GM19463 (cell line): ENCODE measurements at regions not wholly inside any gene's neighbourhood (a gene's known extent, or its start where the extent isn't known, plus 50 kb on each side); places are given as distances from the start of the nearest gene placed in this dataset.

Experiments used
- ATAC-seq: cut with Tn5 transposase; IDR thresholded peaks from one replicate; pipeline ENCODE4 v1.9.1; 2021; ENCODE audit warnings: mild to moderate bottlenecking, moderate library complexity; ENCODE audit not compliant: unreplicated experiment

DNA sequence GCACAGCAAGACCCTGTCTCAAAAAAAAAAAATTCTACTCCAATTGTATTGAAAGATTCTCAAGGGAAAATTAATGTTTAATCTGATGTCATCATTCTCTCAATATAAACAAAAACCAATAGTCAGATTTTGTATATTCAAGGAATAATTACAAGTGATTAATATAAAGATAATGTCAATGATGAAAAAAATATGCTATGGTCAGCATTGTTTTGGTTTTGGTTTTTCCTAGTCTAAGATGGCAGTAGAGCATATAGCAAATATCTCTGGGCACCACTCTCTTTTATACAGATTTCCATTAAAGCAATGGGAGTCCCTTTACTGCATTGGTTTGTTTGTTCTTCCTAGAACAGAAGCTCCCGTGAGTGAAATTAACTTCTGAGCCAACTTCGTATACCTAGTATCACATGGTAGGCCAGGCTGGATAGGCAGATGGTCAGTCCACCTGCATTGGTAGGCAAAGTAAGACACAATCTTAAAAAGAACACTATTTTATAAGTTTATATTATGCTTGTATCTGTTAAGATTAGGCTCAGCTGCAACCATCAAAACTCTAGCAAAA, 523.8 kb upstream of the JARID2 start:
- ATAC-seq = no peak

DNA sequence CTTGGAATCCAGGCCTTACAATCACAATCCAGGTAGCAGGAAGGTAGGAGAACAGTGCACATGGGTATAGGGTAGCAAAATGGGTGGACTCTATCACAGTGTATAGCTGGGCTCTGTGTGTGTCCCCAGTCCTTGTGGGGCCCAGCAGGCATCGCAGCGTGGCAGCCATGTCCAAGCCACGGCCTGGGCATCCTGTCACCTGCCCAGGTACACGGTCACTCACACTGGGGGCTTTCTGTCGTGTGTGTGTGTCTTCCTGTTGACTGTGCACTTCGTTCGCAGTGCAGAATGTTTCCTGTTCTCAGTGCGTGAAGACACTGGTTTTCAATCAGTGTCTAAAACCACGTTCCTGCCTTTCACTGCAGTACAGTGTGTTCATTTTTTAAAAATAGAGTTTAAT, 523.2 kb upstream of the JARID2 start:
- no peak for ATAC-seq

DNA sequence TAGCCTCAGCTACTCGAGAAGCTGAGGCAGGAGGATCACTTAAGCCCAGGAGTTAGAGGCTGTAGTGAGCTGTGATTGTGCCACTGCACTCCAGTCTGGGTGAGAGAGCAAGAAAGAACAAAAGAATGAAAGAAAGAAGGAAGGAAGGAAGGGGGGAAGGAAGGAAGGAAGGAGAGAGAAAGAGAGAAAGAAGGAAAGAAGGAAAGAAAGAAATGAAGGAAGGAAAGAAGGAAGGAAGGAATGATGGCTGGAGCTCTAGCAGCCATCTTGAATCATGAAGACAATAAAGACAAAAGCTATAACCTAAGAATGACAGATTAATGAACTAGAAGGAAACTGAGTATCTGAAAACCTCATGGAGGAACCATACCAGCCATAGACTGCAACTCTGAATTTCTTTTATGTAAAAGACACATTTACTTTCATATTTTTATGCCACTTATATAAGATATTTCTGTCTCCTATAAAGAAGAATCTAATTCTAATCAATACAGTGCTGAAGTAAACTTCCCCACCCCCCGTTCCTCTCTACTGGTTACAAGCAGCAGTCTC, 522.3 kb upstream of the JARID2 start:
- ATAC-seq = no peak

DNA sequence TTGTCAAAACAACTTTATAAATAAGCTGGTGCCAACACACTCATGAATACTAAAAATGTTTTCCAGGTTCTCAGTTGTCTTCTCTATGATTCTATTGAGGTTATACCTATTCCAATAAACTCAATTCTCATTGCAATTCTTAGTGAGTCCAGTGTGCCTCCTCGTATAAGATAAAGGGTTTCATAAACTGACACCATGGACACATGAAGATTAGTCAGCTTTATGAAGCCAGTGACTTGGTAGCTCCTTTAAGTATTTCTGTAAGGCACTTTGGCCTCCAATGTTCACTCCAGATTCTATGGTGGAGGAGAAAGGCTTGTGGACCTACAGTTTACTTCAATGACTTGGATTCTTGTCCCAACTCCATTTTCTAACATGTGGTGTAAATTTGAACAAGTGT, 521.3 kb upstream of the JARID2 start:
- ATAC-seq = no peak

DNA sequence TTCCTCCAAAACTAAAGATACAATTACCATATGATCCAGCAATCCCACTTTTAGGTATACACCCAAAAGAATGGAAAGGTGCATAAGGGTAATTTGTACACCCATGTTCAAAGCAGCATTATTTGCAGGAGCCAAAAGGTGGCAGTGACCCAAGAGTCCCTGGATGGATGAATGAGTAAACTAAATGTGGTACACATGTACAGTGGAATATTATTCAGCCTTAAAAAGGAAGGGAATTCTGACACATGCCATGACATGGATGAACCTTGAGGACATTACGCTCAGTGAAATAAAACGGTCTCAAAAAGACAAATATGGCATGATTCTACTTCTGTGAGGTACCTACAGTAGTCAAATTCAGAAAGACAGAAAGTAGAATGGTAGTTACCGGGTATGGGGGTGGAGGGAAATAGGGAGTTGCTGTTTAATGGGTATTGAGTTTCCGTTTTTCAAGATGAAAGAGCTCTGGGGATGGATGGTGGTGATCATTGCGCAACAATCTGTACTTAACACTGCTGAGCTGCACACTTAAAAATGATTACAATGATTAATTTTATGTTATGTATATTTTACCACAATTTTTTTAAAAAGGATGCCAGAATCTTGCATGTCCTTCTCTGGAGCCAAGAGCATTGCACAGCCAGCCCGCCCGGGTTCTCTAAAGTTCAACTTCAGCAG, 518.9 kb upstream of the JARID2 start:
- ATAC-seq = no peak

DNA sequence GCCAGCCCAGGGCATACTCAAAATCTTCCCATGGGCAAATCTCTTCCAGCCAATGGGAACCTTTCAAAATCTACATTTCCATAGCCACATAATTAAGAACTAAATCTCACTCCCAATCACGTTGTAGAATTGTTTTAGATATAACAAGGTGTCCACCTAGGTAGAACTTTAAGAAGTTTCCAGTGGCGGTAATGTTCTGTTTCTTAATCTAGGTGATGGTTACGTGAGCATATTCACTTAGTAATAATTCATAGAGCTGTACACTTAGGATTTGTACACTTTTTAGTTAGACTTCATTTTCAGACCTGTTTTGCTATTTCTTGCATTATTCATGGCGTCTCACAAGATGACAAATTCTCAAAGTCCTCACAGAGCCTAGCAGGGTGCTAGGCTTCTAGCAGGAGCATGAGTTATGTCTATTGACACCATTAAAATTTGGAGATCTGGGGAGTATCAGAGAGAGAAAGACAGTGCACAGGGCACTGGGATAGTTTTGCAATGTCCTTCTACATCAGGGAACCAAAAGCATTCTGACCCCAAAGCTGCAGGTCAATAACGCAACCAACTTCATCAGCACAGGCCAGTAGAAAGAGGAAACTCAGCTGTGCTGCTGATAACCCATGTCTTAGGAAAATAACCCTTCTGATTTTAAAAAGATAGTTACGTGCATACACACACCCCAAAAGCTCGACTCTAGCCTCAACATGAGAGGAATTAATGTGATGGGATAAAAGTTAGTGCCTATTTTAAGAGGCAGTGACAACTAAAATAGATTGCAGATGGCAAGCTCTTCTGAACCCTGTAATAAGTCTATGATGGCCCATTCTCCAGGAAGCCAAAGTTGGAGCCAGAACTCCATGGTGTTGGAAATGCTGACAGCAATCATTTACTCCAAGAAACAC, 518.1 kb upstream of the JARID2 start:
- no peak for ATAC-seq

DNA sequence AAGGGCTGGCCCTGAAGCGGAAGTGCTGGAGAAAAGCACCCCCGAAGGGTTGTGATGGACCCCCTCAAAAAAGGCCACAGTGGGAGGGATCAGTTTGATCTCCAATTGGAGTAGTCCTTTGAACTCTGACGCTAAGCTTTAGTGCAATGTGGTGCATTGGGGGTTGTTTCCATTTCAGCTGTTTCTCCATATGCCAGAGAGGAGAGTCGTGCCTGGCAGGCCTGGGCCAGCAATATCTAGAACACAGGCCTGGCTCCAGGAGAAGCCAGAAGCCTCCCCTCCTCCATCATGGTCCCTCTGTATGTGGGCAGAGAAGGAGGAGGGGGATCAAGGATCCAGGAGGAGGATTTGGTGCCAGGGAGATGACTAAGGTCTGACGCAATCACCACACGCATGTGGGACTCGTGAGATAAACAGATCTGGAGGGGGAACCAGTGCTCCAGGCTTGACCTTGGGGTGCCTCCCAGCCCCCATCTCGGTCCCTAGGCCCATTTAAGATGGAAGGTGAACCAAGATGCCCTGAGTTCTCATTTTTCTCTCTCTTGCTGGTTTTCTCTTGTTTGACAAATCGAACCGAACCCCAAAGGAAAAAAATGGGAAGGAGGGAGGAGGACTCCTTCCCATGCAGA, 517.4 kb upstream of the JARID2 start:
- ATAC-seq = no peak

DNA sequence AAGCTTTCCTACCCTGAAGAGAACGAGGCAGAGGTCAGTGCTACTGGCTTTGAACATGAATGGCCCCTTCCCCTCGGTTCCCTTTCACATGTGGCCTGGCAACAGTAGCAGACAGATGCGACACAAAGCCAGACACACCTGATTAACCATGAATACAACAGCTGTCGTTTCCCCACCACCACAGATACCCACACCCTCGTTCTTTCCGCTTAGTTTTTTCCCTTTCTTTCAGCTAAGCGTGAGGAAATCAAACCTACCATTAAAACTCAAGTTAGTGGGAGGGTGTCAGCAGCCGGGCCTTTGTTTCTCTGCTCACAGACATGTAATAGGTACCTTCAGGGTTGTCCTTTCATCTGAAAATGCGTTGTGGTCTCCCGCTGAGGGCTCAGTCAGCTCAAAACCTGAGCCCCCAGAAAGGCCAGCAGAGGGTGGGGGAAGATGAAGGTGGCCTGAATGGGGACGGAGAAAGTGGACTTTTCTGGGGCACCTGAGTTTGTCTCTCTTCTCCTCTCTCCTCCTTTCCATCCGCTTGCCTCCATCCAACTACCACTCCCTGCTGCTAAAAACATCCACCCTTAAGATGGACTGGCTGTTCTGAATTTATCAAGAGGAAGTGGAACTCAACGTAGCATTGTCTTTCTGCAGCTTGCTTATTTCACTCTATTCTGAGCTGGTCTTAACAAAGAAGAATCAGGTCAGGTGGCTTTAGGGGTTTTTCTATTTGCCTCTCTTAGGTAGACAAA, 516.6 kb upstream of the JARID2 start:
- peak; percentile 55 for ATAC-seq

DNA sequence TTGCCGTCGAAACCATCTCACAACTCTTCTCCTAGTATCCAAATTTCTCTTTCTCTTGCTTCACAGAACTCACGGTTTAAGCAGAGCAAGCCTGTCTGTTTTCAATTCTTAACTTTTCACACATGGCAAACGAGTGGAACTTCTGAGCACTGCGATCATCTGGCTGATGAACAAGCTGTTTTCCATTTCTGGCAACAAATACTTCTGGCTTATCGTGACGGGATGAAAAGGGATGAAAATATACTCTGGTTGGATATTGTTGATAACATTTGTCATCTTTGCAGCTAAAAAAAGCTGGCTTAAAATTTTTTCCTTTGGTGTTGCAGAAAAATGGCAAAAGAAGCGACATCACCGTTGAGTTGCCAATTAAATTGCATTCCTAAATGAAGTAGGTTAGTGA, 515.2 kb upstream of the JARID2 start:
- ATAC-seq = no peak

DNA sequence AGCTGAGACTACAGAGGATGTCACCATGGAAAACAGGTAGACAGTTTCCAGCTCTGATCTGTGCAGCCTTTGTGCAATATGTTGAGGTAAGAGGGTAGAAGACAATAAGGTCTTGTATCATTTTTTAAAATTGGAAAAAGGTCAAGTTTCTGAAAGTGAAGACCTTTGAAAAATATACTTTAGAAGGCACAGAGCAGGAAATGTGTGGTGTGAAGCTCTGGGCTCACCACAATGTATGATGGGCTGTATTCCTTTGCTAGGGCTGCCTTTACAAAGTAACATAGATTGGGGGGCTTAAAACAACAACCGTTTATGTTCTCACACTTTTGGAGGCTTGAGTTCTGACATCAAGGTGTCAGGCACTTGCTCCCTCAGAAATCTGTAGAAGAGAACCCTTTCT, 514.3 kb upstream of the JARID2 start:
- ATAC-seq = no peak

DNA sequence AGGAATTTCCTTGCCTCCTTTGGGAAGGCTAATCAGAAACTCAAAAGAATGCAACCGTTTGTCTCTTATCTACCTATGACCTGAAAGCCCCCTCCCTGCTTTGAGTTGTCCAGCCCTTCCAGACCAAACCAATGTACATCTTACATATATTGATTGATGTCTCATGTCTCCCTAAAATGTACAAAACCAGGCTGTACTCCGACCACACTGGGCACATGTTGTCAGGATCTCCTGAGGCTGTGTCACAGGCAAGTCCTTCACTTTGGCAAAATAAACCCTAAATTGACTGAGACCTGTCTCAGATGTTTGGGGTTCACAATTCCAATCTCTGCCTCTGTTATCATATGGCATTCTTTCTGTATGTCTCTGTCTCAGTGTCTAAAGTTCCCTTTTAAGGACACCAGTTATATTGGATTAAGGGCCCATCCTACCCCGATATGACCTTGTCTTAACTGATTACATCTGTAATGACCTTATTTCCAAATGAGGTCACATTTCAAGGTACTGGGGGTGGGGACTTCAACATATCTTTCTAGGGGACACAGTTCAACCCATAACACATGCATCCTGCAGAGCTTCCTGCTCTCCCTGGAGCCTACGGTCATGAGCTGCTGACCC, 513.5 kb upstream of the JARID2 start:
- no peak for ATAC-seq

DNA sequence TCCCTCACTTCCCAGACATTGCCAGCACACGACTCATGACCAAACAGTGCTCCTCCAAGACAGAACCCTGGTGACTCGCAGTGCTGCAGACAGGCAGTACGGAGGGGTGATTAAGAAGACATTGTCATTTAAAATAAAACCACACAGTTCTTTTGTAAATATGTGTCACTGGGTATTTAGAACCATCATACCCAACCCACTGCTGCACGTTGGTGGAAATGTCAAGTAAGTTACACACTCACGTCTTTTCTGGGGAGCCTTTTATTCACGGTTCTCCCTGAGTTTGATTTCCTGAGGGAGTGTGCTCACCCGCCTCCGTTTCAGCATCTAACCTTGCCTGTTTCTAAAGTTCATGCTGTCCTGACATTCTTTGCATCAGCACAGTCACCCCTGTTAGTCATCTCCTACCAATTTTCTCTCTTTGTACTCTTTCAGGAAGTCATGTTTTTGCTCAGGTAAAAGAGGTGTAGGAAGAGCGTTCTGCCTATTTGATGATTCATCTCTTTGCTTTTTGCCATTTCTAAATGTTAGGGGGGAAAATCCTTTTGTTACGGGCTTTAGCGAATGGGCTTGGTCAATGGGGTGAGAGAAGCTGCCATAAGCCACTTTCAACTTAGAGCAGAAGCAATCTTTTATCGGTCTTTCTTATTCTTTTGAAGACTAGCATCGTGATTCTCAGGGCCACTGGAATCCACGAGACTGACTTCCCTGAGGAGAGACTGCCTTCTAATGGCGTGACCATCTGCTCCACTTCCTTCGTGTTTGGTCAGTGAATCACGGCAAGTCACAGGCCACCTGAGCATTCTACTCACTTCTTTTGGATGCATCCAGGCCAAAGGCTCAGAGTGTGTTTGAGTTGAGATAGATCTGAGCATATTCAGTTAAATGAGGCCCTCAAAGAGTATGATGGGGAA, 512.8 kb upstream of the JARID2 start:
- no peak for ATAC-seq

DNA sequence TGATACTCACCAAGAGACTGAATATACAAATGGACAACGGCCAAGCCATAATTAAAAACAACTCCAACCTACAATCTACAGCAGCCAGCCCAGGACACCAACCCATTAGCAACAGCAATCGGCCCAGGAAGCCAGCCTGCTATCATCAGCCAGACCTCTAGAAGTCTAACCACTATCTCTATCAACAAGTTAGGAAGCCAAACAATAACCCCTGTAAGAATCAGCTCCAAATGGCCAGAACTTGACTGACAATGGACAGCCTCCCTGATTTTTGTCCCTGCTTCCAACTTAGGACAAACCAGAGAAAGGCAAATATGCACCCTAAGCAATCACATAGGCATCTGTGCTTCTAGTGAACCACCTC, 511.8 kb upstream of the JARID2 start:
- no peak for ATAC-seq

DNA sequence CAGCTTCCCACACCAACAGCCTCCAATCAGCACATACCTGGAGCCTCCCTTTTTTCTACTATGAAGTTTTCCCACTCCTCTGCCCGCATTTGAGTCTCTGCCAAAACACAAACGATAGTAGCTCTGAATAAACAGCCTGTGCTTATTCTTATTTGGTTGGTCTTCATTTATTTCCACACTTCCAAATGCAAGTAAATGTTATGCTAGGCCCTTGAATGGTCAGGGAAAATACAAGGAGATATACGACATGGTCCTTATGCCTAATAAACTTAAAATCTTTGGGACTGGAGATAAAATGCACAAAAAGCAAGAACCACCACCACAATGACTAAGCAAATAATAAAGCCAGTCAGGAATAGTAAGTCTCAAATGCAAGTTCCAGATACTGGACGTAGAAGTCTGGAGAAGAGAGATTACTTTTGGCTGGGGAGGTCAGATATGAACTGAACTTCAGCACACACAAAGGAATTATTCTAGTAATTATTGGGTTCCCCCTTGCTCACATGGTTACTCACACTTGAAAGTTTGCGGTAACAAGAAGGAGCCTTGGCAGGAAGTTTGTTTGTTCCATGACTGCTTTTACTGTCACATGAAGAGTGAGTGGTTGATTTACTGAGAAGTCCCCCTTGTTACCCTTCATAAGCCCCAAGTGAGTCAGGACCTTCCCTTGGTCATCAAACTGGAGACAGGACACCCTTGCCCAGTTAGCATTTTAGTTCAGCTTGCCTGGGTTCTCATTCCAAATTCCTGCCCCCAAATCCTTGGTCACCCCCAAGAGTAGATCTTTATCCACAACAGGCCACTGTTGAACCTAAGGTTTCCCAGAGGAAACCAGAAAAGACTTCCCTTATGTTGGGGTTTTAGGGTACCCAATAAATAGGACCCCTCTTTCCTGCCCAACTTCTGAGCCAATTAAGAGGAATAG, 511.2 kb upstream of the JARID2 start:
- peak; percentile 94 for ATAC-seq

DNA sequence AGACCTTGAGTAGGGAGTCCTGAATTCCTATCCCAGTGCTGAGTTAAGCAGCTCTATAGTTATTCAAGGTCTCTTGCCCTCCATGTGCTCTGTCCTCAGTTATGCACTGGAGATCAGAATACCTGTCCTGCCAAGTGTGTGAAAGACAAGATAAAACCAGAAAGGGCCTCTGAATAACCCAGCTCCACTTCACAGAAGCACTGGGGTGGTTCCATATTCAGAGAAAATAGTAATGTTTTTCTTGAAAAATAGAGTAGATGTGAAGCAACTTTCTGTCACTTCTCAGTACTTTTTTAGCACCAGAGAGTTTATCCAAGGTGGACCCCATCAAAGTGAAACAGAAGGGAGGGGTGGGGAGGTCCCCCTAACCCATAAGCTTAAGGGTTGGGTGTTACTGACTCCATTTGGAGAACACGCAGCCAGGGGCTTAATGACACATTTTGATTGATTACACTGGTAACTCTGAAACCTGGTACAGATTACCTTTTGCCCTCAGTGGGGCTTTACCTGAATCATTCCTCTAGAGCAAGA, 509.8 kb upstream of the JARID2 start:
- no peak for ATAC-seq

DNA sequence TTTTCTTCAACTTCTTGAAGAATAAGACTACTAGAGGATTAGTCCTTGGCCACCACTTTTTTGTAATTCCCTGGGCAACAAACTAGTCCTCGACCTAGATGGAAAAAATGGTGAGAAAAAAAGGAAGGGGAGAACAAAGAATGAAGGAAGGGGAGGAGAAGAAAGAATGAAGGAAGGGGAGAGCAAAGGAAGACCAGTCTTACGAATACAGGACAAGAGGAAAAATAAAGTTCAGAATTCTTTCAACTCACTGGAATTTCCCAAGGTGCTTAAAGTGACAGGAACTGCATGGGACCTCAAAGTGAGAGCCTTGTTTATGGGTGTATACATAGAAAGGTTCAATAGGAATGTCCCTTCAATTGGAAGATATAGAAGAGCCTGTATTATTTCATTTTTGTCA, 509.3 kb upstream of the JARID2 start:
- no peak for ATAC-seq

DNA sequence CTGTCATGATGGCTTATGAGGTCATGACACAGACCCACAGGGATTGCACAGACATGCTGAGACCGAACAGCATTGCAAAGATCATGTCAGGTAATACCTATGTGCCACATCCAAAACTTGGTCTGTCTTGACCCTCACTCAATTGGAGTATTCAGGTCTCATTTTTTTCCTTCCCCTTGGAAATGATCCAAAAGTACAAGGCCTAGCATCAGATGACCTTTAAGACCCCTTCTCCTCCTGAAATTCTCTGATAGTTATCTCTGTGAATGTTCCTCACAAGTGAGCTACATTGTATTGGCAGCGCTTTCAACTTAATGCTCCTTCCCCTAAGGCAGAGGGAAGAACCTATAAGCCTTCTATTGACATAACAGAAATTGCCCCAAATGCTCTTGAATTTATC, 507.4 kb upstream of the JARID2 start:
- ATAC-seq = no peak

DNA sequence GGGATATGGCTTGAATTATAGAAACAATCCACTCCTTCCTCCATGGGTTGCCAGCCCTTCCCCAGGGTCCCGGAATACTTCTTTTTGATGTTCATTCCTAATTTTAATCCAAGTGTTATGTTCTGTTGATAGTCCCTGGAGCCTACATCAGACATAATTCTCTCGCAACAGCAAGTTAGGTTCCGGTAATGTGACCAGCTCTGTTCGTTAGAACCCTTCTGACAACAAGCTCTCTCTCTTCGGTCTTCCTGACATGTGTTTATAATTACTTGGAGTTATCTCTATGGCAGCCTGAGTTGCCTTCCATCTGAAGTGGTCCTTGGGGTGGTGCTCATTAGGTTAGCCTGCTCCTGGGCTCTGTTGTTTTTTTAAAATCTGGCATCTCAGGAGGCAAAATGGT, 506.9 kb upstream of the JARID2 start:
- no peak for ATAC-seq
